HAP-1 (cell line): ENCODE measurements at regions not wholly inside any gene's neighbourhood (a gene's known extent, or its start where the extent isn't known, plus 50 kb on each side); places are given as distances from the start of the nearest gene placed in this dataset.
"Not testable (repeated sequence)": the region's sequence is repeated elsewhere in the genome, so short reads cannot be mapped to it uniquely, and the experiment has no call there.

Experiments
- DNase-seq, 2 experiments: peaks; one replicate each; pipeline ENCODE4 v3.0.0-alpha.2; 2016 to 2020; ENCODE audit warnings: low spot score in 2 of 2
- H3K27me3 ChIP-seq: fragments of 250-450 bp; sonication (Bioruptor Pico); 2 replicates; pipeline ENCODE4 v1.5.1; 2020; ENCODE audit warnings: low read depth, mild to moderate bottlenecking, moderate library complexity
- H3K36me3 ChIP-seq: fragments of 250-450 bp; sonication (Bioruptor Pico); replicated peaks from 2 replicates; pipeline ENCODE4 v1.5.1; 2020; ENCODE audit warnings: mild to moderate bottlenecking
- H3K4me1 ChIP-seq: fragments of 250-450 bp; sonication (Bioruptor Pico); 2 replicates; pipeline ENCODE4 v1.5.1; 2020; ENCODE audit warnings: mild to moderate bottlenecking
- H3K4me3 ChIP-seq: fragments of 250-450 bp; sonication (Bioruptor Pico); 2 replicates; pipeline ENCODE4 v1.5.1; 2020; ENCODE audit warnings: mild to moderate bottlenecking, moderate library complexity
- H3K9me3 ChIP-seq: fragments of 250-450 bp; sonication (Bioruptor Pico); 2 replicates; pipeline ENCODE4 v1.5.1; 2020; ENCODE audit warnings: mild to moderate bottlenecking, moderate library complexity
- in situ Hi-C: fragments of 300-500 bp; cut with MboI; formaldehyde crosslinking; loops from 3 replicates; pipeline ENCODE4 v1.14.3; 2020; ENCODE audit warnings: low sequenced_read_pairs, inconsistent platforms, mixed read lengths

GRCh38 chr17:70378076-70378475, 208.7 kb downstream of the KCNJ2 start:
- H3K27me3 ChIP-seq = no peaks in the 10 kb centered on the region
- DNase-seq = no peak
- H3K4me1 ChIP-seq = no peaks in the 10 kb centered on the region
- no peak overlapping the region for H3K4me3 ChIP-seq
- no peaks in the 10 kb centered on the region for H3K36me3 ChIP-seq
- in situ Hi-C loops = no loop called here
- no peaks in the 10 kb centered on the region for H3K9me3 ChIP-seq

GRCh38 chr17:70379945-70380344, 210.6 kb downstream of the KCNJ2 start:
- no peaks in the 10 kb centered on the region for H3K36me3 ChIP-seq
- H3K27me3 ChIP-seq = no peaks in the 10 kb centered on the region
- no peak for DNase-seq
- in situ Hi-C loops = no loop called here
- no peaks in the 10 kb centered on the region for H3K4me1 ChIP-seq
- H3K9me3 ChIP-seq = no peaks in the 10 kb centered on the region
- H3K4me3 ChIP-seq = no peak overlapping the region

GRCh38 chr17:70381916-70382315, 212.6 kb downstream of the KCNJ2 start:
- H3K36me3 ChIP-seq, H3K4me3 ChIP-seq, in situ Hi-C loops, DNase-seq, H3K27me3 ChIP-seq, H3K9me3 ChIP-seq, H3K4me1 ChIP-seq: not testable (repeated sequence)

GRCh38 chr17:70388326-70388725, 219.0 kb downstream of the KCNJ2 start:
- H3K4me1 ChIP-seq = no peaks in the 10 kb centered on the region
- DNase-seq = no peak
- H3K9me3 ChIP-seq = no peaks in the 10 kb centered on the region
- H3K36me3 ChIP-seq = no peaks in the 10 kb centered on the region
- no peaks in the 10 kb centered on the region for H3K27me3 ChIP-seq
- H3K4me3 ChIP-seq = no peak overlapping the region
- in situ Hi-C loops = no loop called here

- DNase-seq, H3K36me3 ChIP-seq, H3K4me3 ChIP-seq, H3K4me1 ChIP-seq, in situ Hi-C loops, H3K27me3 ChIP-seq, H3K9me3 ChIP-seq: not testable (repeated sequence)
Observed at GRCh38 chr17:70389232-70389757, 220.0 kb downstream of the KCNJ2 start.

- DNase-seq = no peak
- in situ Hi-C loops = no loop called here
Observed at GRCh38 chr17:70390049-70390448, 220.7 kb downstream of the KCNJ2 start.

GRCh38 chr17:70394473-70395232, 225.3 kb downstream of the KCNJ2 start:
- no peak overlapping the region for H3K4me3 ChIP-seq
- no peaks in the 10 kb centered on the region for H3K9me3 ChIP-seq
- H3K36me3 ChIP-seq = no peaks in the 10 kb centered on the region
- in situ Hi-C loops = no loop called here
- H3K4me1 ChIP-seq = no peaks in the 10 kb centered on the region
- no peak for DNase-seq
- no peaks in the 10 kb centered on the region for H3K27me3 ChIP-seq

More at GRCh38 chr17:70390049-70390448, 220.7 kb downstream of the KCNJ2 start:
- H3K4me3 ChIP-seq = no peak overlapping the region
- H3K9me3 ChIP-seq = no peaks in the 10 kb centered on the region
- no peaks in the 10 kb centered on the region for H3K27me3 ChIP-seq
- H3K36me3 ChIP-seq = no peaks in the 10 kb centered on the region
- H3K4me1 ChIP-seq = no peaks in the 10 kb centered on the region

DNA sequence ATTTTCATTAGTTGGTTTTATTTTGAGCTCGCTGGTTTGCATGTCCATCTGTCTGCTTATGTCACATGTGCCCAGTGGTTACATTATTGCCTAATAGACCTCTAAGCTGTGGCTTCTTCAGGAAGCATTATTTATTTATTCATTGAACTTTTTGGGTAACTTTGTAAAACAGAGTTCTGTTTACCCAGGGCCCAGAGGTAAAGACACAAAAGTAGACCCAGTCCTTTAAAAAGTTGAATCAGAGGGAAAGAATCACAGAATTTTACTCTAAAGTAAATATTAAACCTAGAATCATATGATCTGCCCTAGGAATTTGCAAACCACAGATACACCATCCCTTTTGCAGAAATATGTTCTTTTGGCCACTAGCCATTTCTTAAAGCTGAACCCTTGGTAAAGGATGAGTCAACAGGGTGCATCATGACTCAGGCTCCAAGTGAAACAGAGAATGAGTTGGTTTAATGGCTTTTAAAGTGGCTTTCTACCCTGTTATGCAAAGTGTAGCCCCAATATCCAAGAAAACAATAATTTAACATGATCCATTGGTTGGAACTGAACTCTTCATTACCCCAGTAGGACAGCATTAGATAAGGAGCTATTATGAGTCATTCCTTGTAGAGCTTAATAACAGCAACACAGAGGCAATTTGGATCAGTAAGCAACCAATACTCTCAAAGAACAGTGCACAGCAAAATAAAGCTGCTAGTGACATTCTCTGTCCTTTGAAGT, 236.3 kb downstream of the KCNJ2 start:
- no peaks in the 10 kb centered on the region for H3K27me3 ChIP-seq
- H3K4me1 ChIP-seq = no peaks in the 10 kb centered on the region
- H3K9me3 ChIP-seq = no peaks in the 10 kb centered on the region
- in situ Hi-C loops = no loop called here
- no peak for DNase-seq
- H3K4me3 ChIP-seq = no peak overlapping the region
- H3K36me3 ChIP-seq = no peaks in the 10 kb centered on the region

- H3K9me3 ChIP-seq = no peaks in the 10 kb centered on the region
- H3K4me1 ChIP-seq = no peaks in the 10 kb centered on the region
- H3K27me3 ChIP-seq = no peaks in the 10 kb centered on the region
- in situ Hi-C loops = no loop called here
- H3K4me3 ChIP-seq = no peak overlapping the region
- DNase-seq = no peak
- H3K36me3 ChIP-seq = no peaks in the 10 kb centered on the region
Observed at GRCh38 chr17:70407506-70407905, 238.2 kb downstream of the KCNJ2 start.

DNA sequence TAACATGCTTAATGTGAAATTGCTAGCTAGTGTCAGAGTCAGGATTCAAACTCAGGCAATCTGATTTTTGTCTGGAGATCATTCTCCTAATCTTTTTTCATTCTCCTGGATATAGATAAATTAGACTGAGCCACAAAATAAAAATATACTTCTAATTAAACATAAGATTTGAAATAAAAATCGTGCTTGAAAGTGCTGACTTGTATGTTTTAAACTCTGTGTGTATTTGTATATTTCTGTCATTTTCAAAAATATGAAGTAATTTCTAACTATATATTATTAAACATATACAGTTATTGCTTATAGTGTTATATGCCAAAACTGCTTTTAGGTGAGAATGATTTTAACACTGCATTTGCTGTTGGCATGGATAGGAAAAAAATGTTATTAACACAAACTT, 239.4 kb downstream of the KCNJ2 start:
- in situ Hi-C loops = no loop called here
- H3K27me3 ChIP-seq = no peaks in the 10 kb centered on the region
- H3K9me3 ChIP-seq = no peaks in the 10 kb centered on the region
- H3K4me3 ChIP-seq = no peak overlapping the region
- no peaks in the 10 kb centered on the region for H3K4me1 ChIP-seq
- no peak for DNase-seq
- H3K36me3 ChIP-seq = no peaks in the 10 kb centered on the region

DNA sequence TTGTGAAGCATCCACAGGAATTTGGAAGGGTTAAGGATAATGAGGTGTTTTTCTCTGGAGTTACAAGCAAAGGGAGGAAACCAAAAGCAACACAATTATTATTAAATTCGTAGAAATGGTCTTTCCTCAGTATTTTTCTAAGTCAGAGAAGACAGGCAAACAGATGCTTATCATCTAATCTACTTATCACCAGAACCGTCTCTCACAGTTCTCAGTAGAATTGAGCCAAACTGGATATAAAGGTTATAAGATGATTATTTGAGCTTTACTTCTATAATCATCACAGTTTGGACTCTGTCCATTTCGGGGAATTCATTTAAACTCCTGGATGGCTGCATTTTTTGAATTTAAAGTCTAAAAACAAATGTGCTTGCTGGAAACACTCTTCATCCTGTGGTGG, 245.0 kb downstream of the KCNJ2 start:
- no peak for DNase-seq
- H3K27me3 ChIP-seq = no peaks in the 10 kb centered on the region
- H3K9me3 ChIP-seq = no peaks in the 10 kb centered on the region; the same call in 1 of the 2 replicates
- in situ Hi-C loops = no loop called here
- H3K36me3 ChIP-seq = no peaks in the 10 kb centered on the region
- H3K4me1 ChIP-seq = no peaks in the 10 kb centered on the region
- H3K4me3 ChIP-seq = no peak overlapping the region

DNA sequence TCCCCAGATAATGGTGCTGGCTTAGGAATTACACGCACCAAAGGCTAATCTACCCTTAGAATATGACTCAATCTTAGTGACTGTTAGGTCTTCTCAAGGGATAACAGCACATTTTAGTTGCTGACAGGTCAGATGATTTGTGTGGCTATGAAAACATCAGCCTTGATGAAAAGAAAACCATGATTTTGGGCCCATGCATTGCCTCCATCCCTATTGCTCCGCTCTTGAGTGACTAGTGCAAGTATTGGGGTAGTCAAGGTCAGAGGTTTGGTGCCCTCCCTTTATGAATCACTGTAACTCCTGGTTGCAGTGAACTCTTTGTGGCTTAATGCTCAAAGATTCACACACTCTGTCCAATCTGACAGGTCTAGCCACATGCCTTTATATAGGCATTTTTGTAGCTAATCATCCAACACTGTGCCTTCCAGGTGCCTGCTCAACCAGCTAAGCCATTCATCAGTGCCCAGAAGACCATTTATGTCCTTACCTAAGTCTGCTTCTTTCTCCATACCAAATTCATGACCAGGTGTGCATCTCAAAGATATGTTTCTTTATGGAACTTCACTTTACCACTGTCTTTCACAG, 251.6 kb downstream of the KCNJ2 start:
- no peaks in the 10 kb centered on the region for H3K36me3 ChIP-seq
- H3K4me1 ChIP-seq = no peaks in the 10 kb centered on the region
- no peak overlapping the region for H3K4me3 ChIP-seq
- H3K9me3 ChIP-seq = no peaks in the 10 kb centered on the region; the same call in 1 of the 2 replicates
- in situ Hi-C loops = no loop called here
- H3K27me3 ChIP-seq = no peaks in the 10 kb centered on the region
- DNase-seq = no peak

- no peak for DNase-seq
- in situ Hi-C loops = no loop called here
- no peaks in the 10 kb centered on the region for H3K27me3 ChIP-seq
- H3K9me3 ChIP-seq = no peaks in the 10 kb centered on the region; the same call in 1 of the 2 replicates
- no peaks in the 10 kb centered on the region for H3K36me3 ChIP-seq
- H3K4me1 ChIP-seq = no peaks in the 10 kb centered on the region
- no peak overlapping the region for H3K4me3 ChIP-seq
Observed at GRCh38 chr17:70422862-70423261, 253.5 kb downstream of the KCNJ2 start.

DNA sequence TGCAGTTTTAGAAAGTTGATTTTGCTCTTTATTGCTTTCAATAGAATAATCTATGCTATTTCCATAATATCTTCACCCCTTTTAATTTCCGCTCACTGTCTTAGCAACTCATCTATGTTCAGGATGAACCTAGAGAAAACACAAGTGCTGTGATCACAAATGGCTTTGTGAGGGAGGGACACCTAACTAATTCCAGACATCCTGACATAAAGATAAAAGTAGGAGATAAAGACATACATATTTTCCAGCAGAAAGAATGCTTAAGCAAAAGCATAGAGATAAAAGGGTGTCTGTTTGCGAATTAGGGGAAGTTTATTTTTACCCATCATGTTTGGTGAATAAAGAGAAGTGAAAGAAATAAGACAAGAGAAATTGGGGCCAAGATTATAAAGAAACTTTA, 254.2 kb downstream of the KCNJ2 start:
- in situ Hi-C loops = no loop called here
- Histone ChIP-seq H3K27me3 (no peaks in the 10 kb centered on the region), H3K4me1 (no peaks in the 10 kb centered on the region), H3K9me3 (no peaks in the 10 kb centered on the region; the same call in 1 of the 2 replicates), H3K4me3 (no peak overlapping the region), H3K36me3 (no peaks in the 10 kb centered on the region)
- no peak for DNase-seq
